Fibroblast of gingiva (primary cell): ENCODE measurements at regions not wholly inside any gene's neighbourhood (a gene's known extent, or its start where the extent isn't known, plus 50 kb on each side); places are given as distances from the start of the nearest gene placed in this dataset.

Source experiments
- DNase-seq: peaks from one replicate; pipeline ENCODE4 v3.0.0-alpha.2; 2011; ENCODE audit warnings: low read depth

- no peak for DNase-seq
Measured at GRCh38 chr16:73882033-73882432, 414.6 kb upstream of the PSMD7 start.

GRCh38 chr16:73879621-73880020, 417.0 kb upstream of the PSMD7 start:
- DNase-seq: no peak

GRCh38 chr16:73878611-73879010, 418.0 kb upstream of the PSMD7 start:
- peak; percentile 66 for DNase-seq

GRCh38 chr16:73877150-73877549, 419.5 kb upstream of the PSMD7 start:
- no peak for DNase-seq

- DNase-seq: no peak
Measured at GRCh38 chr16:73875996-73876690, 420.5 kb upstream of the PSMD7 start.

GRCh38 chr16:73874324-73874723, 422.3 kb upstream of the PSMD7 start:
- no peak for DNase-seq

GRCh38 chr16:73873643-73874042, 423.0 kb upstream of the PSMD7 start:
- DNase-seq: no peak

GRCh38 chr16:73872856-73873255, 423.8 kb upstream of the PSMD7 start:
- no peak for DNase-seq

- no peak for DNase-seq
Measured at GRCh38 chr16:73871088-73871733, 425.4 kb upstream of the PSMD7 start.

- no peak for DNase-seq
Measured at GRCh38 chr16:73869126-73869525, 427.5 kb upstream of the PSMD7 start.

- DNase-seq: no peak
Measured at GRCh38 chr16:73864868-73865267, 431.7 kb upstream of the PSMD7 start.

GRCh38 chr16:73858326-73858725, 438.3 kb upstream of the PSMD7 start:
- DNase-seq: no peak

- DNase-seq: no peak
Measured at GRCh38 chr16:73853968-73854367, 442.6 kb upstream of the PSMD7 start.

GRCh38 chr16:73852561-73852960, 444.1 kb upstream of the PSMD7 start:
- DNase-seq: no peak

GRCh38 chr16:73848993-73849392, 447.6 kb upstream of the PSMD7 start:
- DNase-seq: no peak

GRCh38 chr16:73847090-73847489, 449.5 kb upstream of the PSMD7 start:
- no peak for DNase-seq

- no peak for DNase-seq
Measured at GRCh38 chr16:73846356-73846755, 450.3 kb upstream of the PSMD7 start.

- no peak for DNase-seq
Measured at GRCh38 chr16:73846007-73846330, 450.6 kb upstream of the PSMD7 start.

- no peak for DNase-seq
Measured at GRCh38 chr16:73845238-73846006, 451.2 kb upstream of the PSMD7 start.

- no peak for DNase-seq
Measured at GRCh38 chr16:73840728-73841127, 455.9 kb upstream of the PSMD7 start.

GRCh38 chr16:73831220-73831619, 465.4 kb upstream of the PSMD7 start:
- DNase-seq: no peak

- DNase-seq: no peak
Measured at GRCh38 chr16:73823205-73823849, 473.3 kb upstream of the PSMD7 start.
